Calu3 (cell line): ENCODE measurements at regions not wholly inside any gene's neighbourhood (a gene's known extent, or its start where the extent isn't known, plus 50 kb on each side); places are given as distances from the start of the nearest gene placed in this dataset.

Source experiments
- BruUV-seq: library from RNA; stranded (reverse); fragments of 400-500 nt; replicated peaks from 2 replicates; lab custom pipeline; 2021; lab: Mats Ljungman, UMichigan
- CTCF ChIA-PET: fragments of 300-600 bp; sonication (Branson Sonifier 250); formaldehyde crosslinking; loops from one replicate; lab custom pipeline; 2022; ENCODE audit warnings: antibody characterized with exemption; lab: Charles Lee
- DNase-seq: peaks from one replicate; pipeline ENCODE4 v3.0.0; 2022
- H3K27ac Mint-ChIP-seq: one replicate; pipeline ENCODE4 v1.8.0; 2022; ENCODE audit warnings: mixed read lengths; ENCODE audit not compliant: unreplicated experiment
- H3K27me3 Mint-ChIP-seq: one replicate; pipeline ENCODE4 v1.8.0; 2022; ENCODE audit warnings: mixed read lengths; ENCODE audit not compliant: unreplicated experiment
- H3K36me3 Mint-ChIP-seq: one replicate; pipeline ENCODE4 v1.8.0; 2022; ENCODE audit warnings: mild to moderate bottlenecking, moderate library complexity, mixed read lengths; ENCODE audit not compliant: insufficient read depth, unreplicated experiment
- H3K4me1 Mint-ChIP-seq: one replicate; pipeline ENCODE4 v1.8.0; 2022; ENCODE audit warnings: mild to moderate bottlenecking, low read depth, mixed read lengths; ENCODE audit not compliant: unreplicated experiment
- H3K4me3 Mint-ChIP-seq: one replicate; pipeline ENCODE4 v1.8.0; 2022; ENCODE audit warnings: mild to moderate bottlenecking, low read depth, moderate library complexity, mixed read lengths; ENCODE audit not compliant: unreplicated experiment
- H3K9me3 Mint-ChIP-seq: one replicate; pipeline ENCODE4 v1.8.0; 2022; ENCODE audit warnings: low read depth, mixed read lengths; ENCODE audit not compliant: unreplicated experiment
- CTCF ChIP-seq: fragments of 200-600 bp; IDR thresholded peaks from one replicate; pipeline ENCODE4 v1.8.0; 2022; ENCODE audit warnings: antibody characterized with exemption; ENCODE audit not compliant: unreplicated experiment
- intact Hi-C: fragments of 100-400 bp; cut with micrococcal nuclease; formaldehyde crosslinking; loops from one replicate; pipeline ENCODE4 v1.10.0; 2022; ENCODE audit not compliant: unreplicated experiment

GRCh38 chr2:14235667-14236066, 396.9 kb upstream of the LRATD1 start:
- Mint-ChIP-seq H3K4me1 (no peaks in the 10 kb centered on the region), H3K36me3 (no peaks in the 10 kb centered on the region), H3K27ac (no peak overlapping the region), H3K27me3 (no peaks in the 10 kb centered on the region), H3K4me3 (no peak overlapping the region), H3K9me3 (no peaks in the 10 kb centered on the region)
- CTCF ChIA-PET = no interaction called here
- no peak for TF ChIP-seq CTCF
- DNase-seq = no peak
- BruUV-seq = no TSS peak
- intact Hi-C loops = no loop called here

GRCh38 chr2:14237902-14238301, 394.6 kb upstream of the LRATD1 start:
- TF ChIP-seq CTCF = no peak
- CTCF ChIA-PET = no interaction called here
- no peaks in the 10 kb centered on the region for H3K36me3 Mint-ChIP-seq
- no peaks in the 10 kb centered on the region for H3K27me3 Mint-ChIP-seq
- DNase-seq = no peak
- H3K27ac Mint-ChIP-seq = no peak overlapping the region
- no peaks in the 10 kb centered on the region for H3K9me3 Mint-ChIP-seq
- intact Hi-C loops = no loop called here
- no peaks in the 10 kb centered on the region for H3K4me1 Mint-ChIP-seq
- BruUV-seq = no TSS peak
- H3K4me3 Mint-ChIP-seq = no peak overlapping the region

GRCh38 chr2:14239605-14240004, 392.9 kb upstream of the LRATD1 start:
- DNase-seq = no peak
- CTCF ChIA-PET = no interaction called here
- H3K9me3 Mint-ChIP-seq = no peaks in the 10 kb centered on the region
- H3K4me3 Mint-ChIP-seq = no peak overlapping the region
- BruUV-seq = no TSS peak
- intact Hi-C loops = no loop called here
- H3K27me3 Mint-ChIP-seq = no peaks in the 10 kb centered on the region
- H3K27ac Mint-ChIP-seq = no peak overlapping the region
- no peak for TF ChIP-seq CTCF
- no peaks in the 10 kb centered on the region for H3K36me3 Mint-ChIP-seq
- H3K4me1 Mint-ChIP-seq = no peaks in the 10 kb centered on the region

- no peak for DNase-seq
- CTCF ChIA-PET = no interaction called here
- no peaks in the 10 kb centered on the region for H3K9me3 Mint-ChIP-seq
- no peaks in the 10 kb centered on the region for H3K36me3 Mint-ChIP-seq
- no peak overlapping the region for H3K27ac Mint-ChIP-seq
- BruUV-seq = no TSS peak
- H3K4me3 Mint-ChIP-seq = no peak overlapping the region
- intact Hi-C loops = no loop called here
- no peaks in the 10 kb centered on the region for H3K27me3 Mint-ChIP-seq
- no peaks in the 10 kb centered on the region for H3K4me1 Mint-ChIP-seq
- TF ChIP-seq CTCF = no peak
These were observed 391.6 kb upstream of the LRATD1 start for GRCh38 chr2:14240868-14241267.
